Uterus (tissue), 2 donors: ENCODE measurements at regions not wholly inside any gene's neighbourhood (a gene's known extent, or its start where the extent isn't known, plus 50 kb on each side); places are given as distances from the start of the nearest gene placed in this dataset.
"Not testable (repeated sequence)": the region's sequence is repeated elsewhere in the genome, so short reads cannot be mapped to it uniquely, and the experiment has no call there.

ENCODE experiments used
- CTCF ChIP-seq, 4 experiments: fragments of 200-600 bp in 2 of 4; fragments of 450-650 bp in 2 of 4; sonication (generic) in 2 of 4; IDR thresholded peaks; one replicate each; pipeline ENCODE4 v1.5.1; 2016 to 2019; ENCODE audit warnings: antibody characterized with exemption in 4 of 4, mild to moderate bottlenecking in 2 of 4, moderate library complexity in 1 of 4
- POLR2A ChIP-seq, 2 donors: fragments of 450-650 bp; IDR thresholded peaks; one replicate each; pipeline ENCODE4 v1.6.1; 2016; ENCODE audit warnings: antibody characterized with exemption in 2 of 2, mild to moderate bottlenecking in 1 of 2, moderate library complexity in 1 of 2

GRCh38 chr14:98223710-98224109, 1048.3 kb downstream of the BCL11B start:
- TF ChIP-seq CTCF, POLR2A (IDR thresholded peaks at IDR 0.05): not testable (repeated sequence)
